GM12878 (cell line): ENCODE measurements at regions not wholly inside any gene's neighbourhood (a gene's known extent, or its start where the extent isn't known, plus 50 kb on each side); places are given as distances from the start of the nearest gene placed in this dataset.

ENCODE experiments used
- ATAC-seq: fragments of 200-7000 bp; cut with Tn5 transposase; 3 replicates; pipeline ENCODE4 v1.9.1; 2020; ENCODE audit warnings: mild to moderate bottlenecking, moderate library complexity
- BruUV-seq: library from RNA; stranded (reverse); fragments of 400-500 nt; replicated peaks from 2 replicates; lab custom pipeline; 2021; lab: Mats Ljungman, UMichigan
- CTCF ChIA-PET: fragments of 300-600 bp; sonication (Branson Sonifier 250); formaldehyde crosslinking; extraction: SDS; loops from one replicate; lab custom pipeline; 2021; ENCODE audit warnings: inconsistent platforms; lab: Yijun Ruan, JAX
- POLR2A ChIA-PET: fragments of 350-600 bp; formaldehyde crosslinking; extraction: SDS; loops from one replicate; lab custom pipeline; 2021; ENCODE audit warnings: inconsistent platforms; lab: Charles Lee
- RAD21 ChIA-PET: fragments of 300-600 bp; sonication (Branson Sonifier 250); formaldehyde crosslinking; loops from one replicate; lab custom pipeline; 2023; ENCODE audit warnings: antibody characterized with exemption; ENCODE audit not compliant: unreplicated experiment; lab: Charles Lee
- SMC1A ChIA-PET: fragments of 300-600 bp; sonication (Branson Sonifier 250); formaldehyde crosslinking; loops from one replicate; lab custom pipeline; 2023; ENCODE audit not compliant: unreplicated experiment, uncharacterized antibody; lab: Charles Lee
- DNase-seq: peaks from one replicate; pipeline ENCODE4 v3.0.0-alpha.2; 2011; ENCODE audit warnings: low read depth, low spot score
- FAIRE-seq: peaks from 3 replicates; lab custom pipeline; 2011; peaks lifted over from hg19 to GRCh38; lab: Jason Lieb, UNC
- H2AFZ ChIP-seq: 2 replicates; pipeline ENCODE4 v1.6.0; 2011; ENCODE audit warnings: low read depth, low read length, control low read depth; ENCODE audit not compliant: control insufficient read depth
- H3K27ac ChIP-seq: 2 replicates; pipeline ENCODE4 v1.5.1; 2011; ENCODE audit warnings: control low read depth; ENCODE audit not compliant: control insufficient read depth, insufficient read depth
- H3K27me3 ChIP-seq, 2 experiments: replicated peaks in 1 of 2; 2 replicates each; pipeline versions ENCODE4 v1.6.0 to v1.6.1; 2011; ENCODE audit warnings: low read length in 1 of 2; ENCODE audit not compliant: control insufficient read depth in 2 of 2, insufficient read depth in 2 of 2
- H3K36me3 ChIP-seq, 2 experiments: 2 replicates each; pipeline ENCODE4 v1.5.1; 2011; ENCODE audit warnings: low read length in 1 of 2; ENCODE audit not compliant: control insufficient read depth in 2 of 2, insufficient read depth in 2 of 2
- H3K4me1 ChIP-seq: 2 replicates; pipeline ENCODE4 v1.6.1; 2011; ENCODE audit warnings: mild to moderate bottlenecking, low read length, moderate library complexity, mixed read lengths; ENCODE audit not compliant: control insufficient read depth, insufficient read depth
- H3K4me2 ChIP-seq: 2 replicates; pipeline ENCODE4 v1.6.0; 2011; ENCODE audit warnings: control low read depth; ENCODE audit not compliant: control insufficient read depth, insufficient read depth
- H3K4me3 ChIP-seq: fragments of 200-600 bp; sonication (generic); 2 replicates; pipeline ENCODE4 v1.5.1; 2016
- H3K79me2 ChIP-seq: 2 replicates; pipeline ENCODE4 v1.6.0; 2011; ENCODE audit warnings: low read length; ENCODE audit not compliant: control insufficient read depth, insufficient read depth
- H3K9ac ChIP-seq: 2 replicates; pipeline ENCODE4 v1.8.0; 2011; ENCODE audit warnings: low read length, control low read depth, mixed read lengths; ENCODE audit not compliant: control insufficient read depth, insufficient read depth
- H3K9me3 ChIP-seq: replicated peaks from 3 replicates; pipeline ENCODE4 v1.5.1; 2011; ENCODE audit warnings: mild to moderate bottlenecking, low read length; ENCODE audit not compliant: control insufficient read depth, insufficient read depth
- H4K20me1 ChIP-seq: 2 replicates; pipeline ENCODE4 v1.6.0; 2011; ENCODE audit not compliant: control insufficient read depth, insufficient read depth
- BHLHE40 ChIP-seq, 2 experiments: fragments of 450-650 bp in 1 of 2; IDR thresholded peaks; 2 replicates each; pipeline ENCODE4 v1.6.1; 2011 to 2017; ENCODE audit warnings: low read depth in 2 of 2, borderline replicate concordance in 1 of 2, improper control_type of control experiment in 1 of 2, low read length in 1 of 2, mild to moderate bottlenecking in 1 of 2
- CBX5 ChIP-seq: sonication (generic); IDR thresholded peaks from 2 replicates; pipeline ENCODE4 v1.6.1; 2016; ENCODE audit warnings: low read depth, moderate library complexity, mild to moderate bottlenecking, inconsistent platforms
- EP300 ChIP-seq, 2 experiments: fragments of 150-350 bp in 1 of 2; IDR thresholded peaks; 2 replicates each; pipeline ENCODE4 v1.6.1; 2011 to 2012; ENCODE audit warnings: low read depth in 2 of 2, low read length in 2 of 2, borderline replicate concordance in 1 of 2, improper control_type of control experiment in 1 of 2, inconsistent platforms in 1 of 2; ENCODE audit not compliant: control insufficient read depth in 1 of 2
- NR2C1 ChIP-seq: fragments of 450-650 bp; IDR thresholded peaks from 2 replicates; pipeline ENCODE4 v1.6.1; 2017; ENCODE audit warnings: antibody characterized with exemption, mild to moderate bottlenecking, moderate library complexity
- WGBS: methylation state at CpG from one replicate; pipeline ENCODE4 v1.1.6; 2016; ENCODE audit warnings: low lambda C conversion rate; ENCODE audit not compliant: insufficient replicate concordance, insufficient coverage; ENCODE audit errors: missing lambda C conversion rate; 5-methylcytosine and 5-hydroxymethylcytosine counted together
- in situ Hi-C: fragments of 300-500 bp; cut with MboI; formaldehyde crosslinking; loops from 9 replicates; pipeline ENCODE4 v1.14.3; 2018; ENCODE audit warnings: mixed read lengths
- intact Hi-C: fragments of 100-400 bp; cut with micrococcal nuclease; formaldehyde crosslinking; loops from one replicate; pipeline ENCODE4 v1.14.2; 2022; ENCODE audit not compliant: unreplicated experiment
- TF ChIP-seq, protein P1 (sequence below): fragments of 450-650 bp; IDR thresholded peaks from 2 replicates; pipeline ENCODE4 v1.6.1; 2017; ENCODE audit warnings: mild to moderate bottlenecking, moderate library complexity
- TF ChIP-seq, protein P2 (sequence below): IDR thresholded peaks from 2 replicates; pipeline ENCODE4 v1.6.1; 2012; ENCODE audit warnings: low read depth, low read length, improper control_type of control experiment
- TF ChIP-seq, protein P3 (sequence below): IDR thresholded peaks from 2 replicates; pipeline ENCODE4 v1.6.1; 2011; ENCODE audit warnings: borderline replicate concordance, low read depth, mild to moderate bottlenecking, moderate library complexity, mixed read lengths, low read length; ENCODE audit not compliant: insufficient read depth; ENCODE audit errors: extremely low read length
- TF ChIP-seq, protein P4 (sequence below): fragments of 450-650 bp; formaldehyde crosslinking; IDR thresholded peaks from 2 replicates; pipeline ENCODE4 v1.5.0; 2022; ENCODE audit warnings: mild to moderate bottlenecking, missing genetic modification characterization
- TF ChIP-seq, protein P5 (sequence below): IDR thresholded peaks from 2 replicates; pipeline ENCODE4 v1.6.1; 2012; ENCODE audit warnings: low read length, inconsistent platforms

DNA sequence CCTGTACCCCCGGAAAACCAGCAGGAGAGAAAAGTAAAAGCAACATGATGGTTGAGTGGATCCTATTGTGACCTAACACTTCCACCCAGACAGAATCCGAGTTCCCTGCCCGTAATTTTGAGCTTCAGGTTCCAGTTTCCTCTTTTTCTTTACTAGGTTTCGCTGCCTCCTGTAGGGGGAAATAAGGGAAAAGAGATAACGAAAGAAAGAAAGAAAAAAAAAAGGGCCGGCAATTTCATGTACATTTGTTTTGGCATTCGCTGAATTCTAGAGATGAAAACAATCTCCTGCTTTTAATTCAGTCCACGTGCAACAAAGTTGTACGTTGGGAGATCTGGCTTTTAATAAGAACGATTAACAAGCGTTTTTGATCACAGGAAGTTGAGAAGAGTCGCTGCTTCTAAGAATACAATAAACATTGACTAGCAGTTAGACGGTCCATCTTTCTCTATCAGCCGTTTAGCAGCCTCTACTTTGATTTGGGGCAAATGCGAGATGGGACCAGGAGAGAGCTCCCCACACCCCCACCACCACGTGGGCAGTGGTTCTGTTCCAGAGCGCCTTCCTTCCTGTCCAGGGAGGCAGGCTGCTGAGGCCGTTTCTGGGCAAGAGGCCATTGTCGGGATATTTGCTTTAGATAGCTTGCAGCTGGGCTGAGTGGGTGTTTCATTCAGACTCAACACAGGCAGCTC lies 155.9 kb upstream of the RUNX1 start:
- H3K9me3 ChIP-seq = no peaks in the 10 kb centered on the region; the same call in 2 of the 3 replicates
- BruUV-seq = no TSS peak
- H3K27ac ChIP-seq = no peak overlapping the region
- ChIA-PET RAD21 (interaction anchor here (0.7 kb wide), 1 partner anchor 9 kb away, joined by 3 read pairs; no protein-coding TSS in a partner anchor), POLR2A (interaction anchor here (0.7 kb wide), 1 partner anchor 99 kb away, joined by 4 read pairs; no protein-coding TSS in a partner anchor), SMC1A (interaction anchor here (1.0 kb wide), 1 partner anchor 11 kb away, joined by 3 read pairs; no protein-coding TSS in a partner anchor), CTCF (interaction anchor here (1.3 kb wide), 1 partner anchor 16 kb away, joined by 3 read pairs; no protein-coding TSS in a partner anchor)
- peak overlapping the region; percentile 76 for H3K4me2 ChIP-seq
- no peaks in the 10 kb centered on the region for H3K27me3 ChIP-seq
- H3K79me2 ChIP-seq = no peaks in the 10 kb centered on the region
- no peak for ATAC-seq
- no peaks in the 10 kb centered on the region for H4K20me1 ChIP-seq
- WGBS = 3% methylated on average over 19 of the region's 19 CpGs
- H3K4me1 ChIP-seq = peaks cover 18% of the 10 kb centered on the region
- H3K9ac ChIP-seq = no peak overlapping the region
- no peaks in the 10 kb centered on the region for H3K36me3 ChIP-seq
- no peak for FAIRE-seq
- in situ Hi-C loops = no loop called here
- intact Hi-C loops = no loop called here
- no peak overlapping the region; the same call in 1 of the 2 replicates for H3K4me3 ChIP-seq
- H2AFZ ChIP-seq = peak overlapping the region; percentile 25
- DNase-seq = no peak
- TF ChIP-seq CBX5 (no peak), NR2C1 (no peak), EP300 (IDR thresholded peaks at IDR 0.05; ENCODE audit: borderline replicate concordance in 1 of 2, control insufficient read depth in 1 of 2, low read depth in 2 of 2, low read length in 2 of 2) (no peak), BHLHE40 (IDR thresholded peaks at IDR 0.05; ENCODE audit: borderline replicate concordance in 1 of 2, low read depth in 2 of 2, low read length in 1 of 2) (no peak)
- TF ChIP-seq, protein P1, sequence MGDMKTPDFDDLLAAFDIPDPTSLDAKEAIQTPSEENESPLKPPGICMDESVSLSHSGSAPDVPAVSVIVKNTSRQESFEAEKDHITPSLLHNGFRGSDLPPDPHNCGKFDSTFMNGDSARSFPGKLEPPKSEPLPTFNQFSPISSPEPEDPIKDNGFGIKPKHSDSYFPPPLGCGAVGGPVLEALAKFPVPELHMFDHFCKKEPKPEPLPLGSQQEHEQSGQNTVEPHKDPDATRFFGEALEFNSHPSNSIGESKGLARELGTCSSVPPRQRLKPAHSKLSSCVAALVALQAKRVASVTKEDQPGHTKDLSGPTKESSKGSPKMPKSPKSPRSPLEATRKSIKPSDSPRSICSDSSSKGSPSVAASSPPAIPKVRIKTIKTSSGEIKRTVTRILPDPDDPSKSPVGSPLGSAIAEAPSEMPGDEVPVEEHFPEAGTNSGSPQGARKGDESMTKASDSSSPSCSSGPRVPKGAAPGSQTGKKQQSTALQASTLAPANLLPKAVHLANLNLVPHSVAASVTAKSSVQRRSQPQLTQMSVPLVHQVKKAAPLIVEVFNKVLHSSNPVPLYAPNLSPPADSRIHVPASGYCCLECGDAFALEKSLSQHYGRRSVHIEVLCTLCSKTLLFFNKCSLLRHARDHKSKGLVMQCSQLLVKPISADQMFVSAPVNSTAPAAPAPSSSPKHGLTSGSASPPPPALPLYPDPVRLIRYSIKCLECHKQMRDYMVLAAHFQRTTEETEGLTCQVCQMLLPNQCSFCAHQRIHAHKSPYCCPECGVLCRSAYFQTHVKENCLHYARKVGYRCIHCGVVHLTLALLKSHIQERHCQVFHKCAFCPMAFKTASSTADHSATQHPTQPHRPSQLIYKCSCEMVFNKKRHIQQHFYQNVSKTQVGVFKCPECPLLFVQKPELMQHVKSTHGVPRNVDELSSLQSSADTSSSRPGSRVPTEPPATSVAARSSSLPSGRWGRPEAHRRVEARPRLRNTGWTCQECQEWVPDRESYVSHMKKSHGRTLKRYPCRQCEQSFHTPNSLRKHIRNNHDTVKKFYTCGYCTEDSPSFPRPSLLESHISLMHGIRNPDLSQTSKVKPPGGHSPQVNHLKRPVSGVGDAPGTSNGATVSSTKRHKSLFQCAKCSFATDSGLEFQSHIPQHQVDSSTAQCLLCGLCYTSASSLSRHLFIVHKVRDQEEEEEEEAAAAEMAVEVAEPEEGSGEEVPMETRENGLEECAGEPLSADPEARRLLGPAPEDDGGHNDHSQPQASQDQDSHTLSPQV = no peak
- TF ChIP-seq, protein P2, sequence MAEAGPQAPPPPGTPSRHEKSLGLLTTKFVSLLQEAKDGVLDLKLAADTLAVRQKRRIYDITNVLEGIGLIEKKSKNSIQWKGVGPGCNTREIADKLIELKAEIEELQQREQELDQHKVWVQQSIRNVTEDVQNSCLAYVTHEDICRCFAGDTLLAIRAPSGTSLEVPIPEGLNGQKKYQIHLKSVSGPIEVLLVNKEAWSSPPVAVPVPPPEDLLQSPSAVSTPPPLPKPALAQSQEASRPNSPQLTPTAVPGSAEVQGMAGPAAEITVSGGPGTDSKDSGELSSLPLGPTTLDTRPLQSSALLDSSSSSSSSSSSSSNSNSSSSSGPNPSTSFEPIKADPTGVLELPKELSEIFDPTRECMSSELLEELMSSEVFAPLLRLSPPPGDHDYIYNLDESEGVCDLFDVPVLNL = no peak
- TF ChIP-seq, protein P3, sequence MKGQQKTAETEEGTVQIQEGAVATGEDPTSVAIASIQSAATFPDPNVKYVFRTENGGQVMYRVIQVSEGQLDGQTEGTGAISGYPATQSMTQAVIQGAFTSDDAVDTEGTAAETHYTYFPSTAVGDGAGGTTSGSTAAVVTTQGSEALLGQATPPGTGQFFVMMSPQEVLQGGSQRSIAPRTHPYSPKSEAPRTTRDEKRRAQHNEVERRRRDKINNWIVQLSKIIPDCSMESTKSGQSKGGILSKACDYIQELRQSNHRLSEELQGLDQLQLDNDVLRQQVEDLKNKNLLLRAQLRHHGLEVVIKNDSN = peak; percentile 39
- TF ChIP-seq, protein P4, sequence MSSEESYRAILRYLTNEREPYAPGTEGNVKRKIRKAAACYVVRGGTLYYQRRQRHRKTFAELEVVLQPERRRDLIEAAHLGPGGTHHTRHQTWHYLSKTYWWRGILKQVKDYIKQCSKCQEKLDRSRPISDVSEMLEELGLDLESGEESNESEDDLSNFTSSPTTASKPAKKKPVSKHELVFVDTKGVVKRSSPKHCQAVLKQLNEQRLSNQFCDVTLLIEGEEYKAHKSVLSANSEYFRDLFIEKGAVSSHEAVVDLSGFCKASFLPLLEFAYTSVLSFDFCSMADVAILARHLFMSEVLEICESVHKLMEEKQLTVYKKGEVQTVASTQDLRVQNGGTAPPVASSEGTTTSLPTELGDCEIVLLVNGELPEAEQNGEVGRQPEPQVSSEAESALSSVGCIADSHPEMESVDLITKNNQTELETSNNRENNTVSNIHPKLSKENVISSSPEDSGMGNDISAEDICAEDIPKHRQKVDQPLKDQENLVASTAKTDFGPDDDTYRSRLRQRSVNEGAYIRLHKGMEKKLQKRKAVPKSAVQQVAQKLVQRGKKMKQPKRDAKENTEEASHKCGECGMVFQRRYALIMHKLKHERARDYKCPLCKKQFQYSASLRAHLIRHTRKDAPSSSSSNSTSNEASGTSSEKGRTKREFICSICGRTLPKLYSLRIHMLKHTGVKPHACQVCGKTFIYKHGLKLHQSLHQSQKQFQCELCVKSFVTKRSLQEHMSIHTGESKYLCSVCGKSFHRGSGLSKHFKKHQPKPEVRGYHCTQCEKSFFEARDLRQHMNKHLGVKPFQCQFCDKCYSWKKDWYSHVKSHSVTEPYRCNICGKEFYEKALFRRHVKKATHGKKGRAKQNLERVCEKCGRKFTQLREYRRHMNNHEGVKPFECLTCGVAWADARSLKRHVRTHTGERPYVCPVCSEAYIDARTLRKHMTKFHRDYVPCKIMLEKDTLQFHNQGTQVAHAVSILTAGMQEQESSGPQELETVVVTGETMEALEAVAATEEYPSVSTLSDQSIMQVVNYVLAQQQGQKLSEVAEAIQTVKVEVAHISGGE (CRISPR knock-in tag) = no peak
- TF ChIP-seq, protein P5, sequence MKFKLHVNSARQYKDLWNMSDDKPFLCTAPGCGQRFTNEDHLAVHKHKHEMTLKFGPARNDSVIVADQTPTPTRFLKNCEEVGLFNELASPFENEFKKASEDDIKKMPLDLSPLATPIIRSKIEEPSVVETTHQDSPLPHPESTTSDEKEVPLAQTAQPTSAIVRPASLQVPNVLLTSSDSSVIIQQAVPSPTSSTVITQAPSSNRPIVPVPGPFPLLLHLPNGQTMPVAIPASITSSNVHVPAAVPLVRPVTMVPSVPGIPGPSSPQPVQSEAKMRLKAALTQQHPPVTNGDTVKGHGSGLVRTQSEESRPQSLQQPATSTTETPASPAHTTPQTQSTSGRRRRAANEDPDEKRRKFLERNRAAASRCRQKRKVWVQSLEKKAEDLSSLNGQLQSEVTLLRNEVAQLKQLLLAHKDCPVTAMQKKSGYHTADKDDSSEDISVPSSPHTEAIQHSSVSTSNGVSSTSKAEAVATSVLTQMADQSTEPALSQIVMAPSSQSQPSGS = 0 out of 2 replicates have a peak, but pooled peaks have one; percentile 12
